ENCODE measurements at regions not wholly inside any gene's neighbourhood (a gene's known extent, or its start where the extent isn't known, plus 50 kb on each side); places are given as distances from the start of the nearest gene placed in this dataset.

DNA sequence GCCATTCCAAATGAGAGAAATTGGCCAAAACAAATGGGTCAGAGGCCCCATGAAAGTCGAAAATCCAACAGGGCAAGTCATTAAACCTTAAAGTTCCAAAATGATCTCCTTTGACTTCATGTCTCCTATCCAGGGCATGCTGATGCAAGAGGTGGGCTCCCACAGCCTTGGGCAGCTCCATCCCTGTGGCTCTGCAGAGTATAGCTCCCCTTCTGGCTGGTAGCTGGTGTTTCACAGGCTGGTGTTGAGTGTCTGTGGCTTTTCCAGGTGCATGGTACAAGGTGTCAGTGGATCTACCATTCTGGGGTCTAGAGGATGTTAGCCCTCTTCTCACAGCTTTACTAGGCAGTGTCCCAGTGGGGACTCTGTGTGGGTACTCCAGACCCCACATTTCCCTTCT is 115.2 kb upstream of the LAMA2 start:
- no peak for TF ChIP-seq CTCF (IDR thresholded peaks at IDR 0.05)
- TF ChIP-seq POLR2A (IDR thresholded peaks at IDR 0.05) = no peak
